DND-41 (cell line): ENCODE measurements at regions not wholly inside any gene's neighbourhood (a gene's known extent, or its start where the extent isn't known, plus 50 kb on each side); places are given as distances from the start of the nearest gene placed in this dataset.

Experiments
- CTCF ChIP-seq: IDR thresholded peaks from 2 replicates; pipeline ENCODE4 v1.5.1; 2012; ENCODE audit warnings: borderline replicate concordance, low read length, moderate library complexity, mild to moderate bottlenecking; ENCODE audit not compliant: poor library complexity, severe bottlenecking; ENCODE audit errors: extremely low read depth
- EZH2 ChIP-seq: IDR thresholded peaks from 3 replicates; pipeline ENCODE4 v1.6.1; 2012; ENCODE audit warnings: borderline replicate concordance, low read depth, mild to moderate bottlenecking, moderate library complexity, low read length, inconsistent platforms; ENCODE audit not compliant: severe bottlenecking

GRCh38 chr6:63440594-63440993 lies 120.8 kb upstream of the LGSN start:
- no peak for TF ChIP-seq EZH2
- no peak for TF ChIP-seq CTCF
